Ishikawa (cell line): ENCODE measurements at regions not wholly inside any gene's neighbourhood (a gene's known extent, or its start where the extent isn't known, plus 50 kb on each side); places are given as distances from the start of the nearest gene placed in this dataset.

Source experiments
- CEBPB ChIP-seq: IDR thresholded peaks from 2 replicates; pipeline ENCODE4 v1.6.1; 2012
- CREB1 ChIP-seq: IDR thresholded peaks from 2 replicates; pipeline ENCODE4 v1.6.1; 2012; ENCODE audit warnings: low read depth
- EGR1 ChIP-seq: IDR thresholded peaks from 2 replicates; pipeline ENCODE4 v1.6.1; 2012
- EP300 ChIP-seq: IDR thresholded peaks from 2 replicates; pipeline ENCODE4 v1.6.1; 2012; ENCODE audit warnings: borderline replicate concordance
- FOXM1 ChIP-seq: IDR thresholded peaks from 2 replicates; pipeline ENCODE4 v1.6.1; 2012; ENCODE audit warnings: low read depth, borderline replicate concordance
- NFIC ChIP-seq: IDR thresholded peaks from 2 replicates; pipeline ENCODE4 v1.6.1; 2012
- RAD21 ChIP-seq: IDR thresholded peaks from 2 replicates; pipeline ENCODE4 v1.6.1; 2012; ENCODE audit warnings: low read depth
- REST ChIP-seq: IDR thresholded peaks from 2 replicates; pipeline ENCODE4 v1.6.1; 2012; ENCODE audit warnings: low read depth, mild to moderate bottlenecking
- TAF1 ChIP-seq: IDR thresholded peaks from 2 replicates; pipeline ENCODE4 v1.6.1; 2012; ENCODE audit warnings: low read depth, mild to moderate bottlenecking
- TCF12 ChIP-seq: IDR thresholded peaks from 2 replicates; pipeline ENCODE4 v1.6.1; 2012; ENCODE audit warnings: low read depth
- TEAD4 ChIP-seq: IDR thresholded peaks from 2 replicates; pipeline ENCODE4 v1.6.1; 2012
- USF1 ChIP-seq: IDR thresholded peaks from 2 replicates; pipeline ENCODE4 v1.6.1; 2012
- YY1 ChIP-seq: IDR thresholded peaks from 2 replicates; pipeline ENCODE4 v1.6.1; 2012; ENCODE audit warnings: low read depth
- ZBTB7A ChIP-seq: IDR thresholded peaks from 2 replicates; pipeline ENCODE4 v1.6.1; 2012; ENCODE audit warnings: low read depth
- TF ChIP-seq, protein P1 (sequence below): IDR thresholded peaks from 2 replicates; pipeline ENCODE4 v1.6.1; 2012

DNA sequence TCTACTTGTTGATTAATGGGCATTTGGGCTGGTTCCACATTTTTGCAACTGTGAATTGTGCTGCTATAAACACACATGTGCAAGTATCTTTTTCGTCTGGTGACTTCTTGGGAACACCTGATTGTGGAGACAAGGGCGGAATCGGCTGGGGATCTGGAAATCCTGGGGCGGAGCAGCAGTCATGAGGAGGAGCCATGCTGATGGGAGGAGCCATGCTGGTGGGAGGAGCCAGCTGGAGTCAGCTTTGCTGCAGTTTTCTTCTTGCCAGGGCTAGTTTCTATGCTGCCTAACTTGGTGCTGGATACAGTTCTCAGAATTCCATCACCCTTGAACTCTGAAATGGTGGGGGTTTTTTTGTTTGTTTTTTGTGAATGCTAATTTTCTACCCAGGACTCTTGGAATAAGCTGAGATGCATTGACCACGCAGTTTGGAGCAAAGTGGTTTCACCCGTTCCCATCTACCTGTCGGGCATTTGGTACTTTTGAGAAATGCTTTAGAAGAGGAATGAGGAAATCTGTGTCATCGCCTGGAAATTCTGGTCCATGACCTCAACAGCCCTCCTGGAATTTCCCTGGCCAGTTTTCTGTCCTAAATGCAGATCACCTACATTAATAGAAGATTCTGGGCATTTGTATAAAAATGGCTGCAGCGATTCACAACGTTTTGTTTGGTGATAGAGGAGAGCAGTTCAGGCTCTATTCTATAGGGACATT, 217.4 kb upstream of the ZFHX3 start:
- TF ChIP-seq TCF12 (no peak), EP300 (no peak), RAD21 (no peak), TAF1 (no peak), YY1 (no peak), EGR1 (no peak), TEAD4 (no peak), CEBPB (no peak), ZBTB7A (no peak), USF1 (no peak), NFIC (no peak), CREB1 (no peak), REST (no peak), FOXM1 (no peak)
- TF ChIP-seq, protein P1, sequence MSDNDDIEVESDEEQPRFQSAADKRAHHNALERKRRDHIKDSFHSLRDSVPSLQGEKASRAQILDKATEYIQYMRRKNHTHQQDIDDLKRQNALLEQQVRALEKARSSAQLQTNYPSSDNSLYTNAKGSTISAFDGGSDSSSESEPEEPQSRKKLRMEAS: no peak

- TF ChIP-seq TCF12 (no peak), CREB1 (no peak), TEAD4 (no peak), EP300 (no peak)
These were observed 215.0 kb upstream of the ZFHX3 start for GRCh38 chr16:73262931-73263330.

GRCh38 chr16:73255031-73255430, 207.1 kb upstream of the ZFHX3 start:
- TF ChIP-seq TCF12: no peak

- TF ChIP-seq TAF1 (no peak), FOXM1 (no peak), ZBTB7A (no peak), NFIC (no peak), USF1 (no peak), CEBPB (no peak), EP300 (no peak), EGR1 (no peak), YY1 (no peak), TCF12 (no peak), TEAD4 (no peak), REST (no peak), RAD21 (no peak)
- TF ChIP-seq, protein P1: no peak
These were observed 206.1 kb upstream of the ZFHX3 start for GRCh38 chr16:73253922-73254480.

GRCh38 chr16:73252446-73252845, 204.5 kb upstream of the ZFHX3 start:
- TF ChIP-seq ZBTB7A: no peak
- no peak for TF ChIP-seq EP300
- TF ChIP-seq REST: no peak
- TF ChIP-seq TEAD4: no peak
- no peak for TF ChIP-seq RAD21
- TF ChIP-seq, protein P1: no peak
